H9 (cell line): ENCODE measurements at regions not wholly inside any gene's neighbourhood (a gene's known extent, or its start where the extent isn't known, plus 50 kb on each side); places are given as distances from the start of the nearest gene placed in this dataset.

ENCODE experiments used
- DNase-seq: peaks from one replicate; pipeline ENCODE4 v3.0.0-alpha.2; 2017
- H2AFZ ChIP-seq: one replicate; pipeline ENCODE4 v1.6.1; 2013; ENCODE audit warnings: mild to moderate bottlenecking, low read length, control low read depth, moderate library complexity
- H2AK5ac ChIP-seq: 2 replicates; pipeline ENCODE4 v1.6.1; 2013; ENCODE audit warnings: low read length, control low read depth, mixed read lengths; ENCODE audit not compliant: insufficient read length
- H2BK120ac ChIP-seq: one replicate; pipeline ENCODE4 v1.6.1; 2013; ENCODE audit warnings: low read depth, mild to moderate bottlenecking, low read length, control low read depth, inconsistent platforms; ENCODE audit not compliant: poor library complexity, severe bottlenecking
- H2BK12ac ChIP-seq: 2 replicates; pipeline ENCODE4 v1.6.1; 2013; ENCODE audit warnings: low read length, control low read depth, mixed read lengths, low read depth; ENCODE audit not compliant: insufficient read length
- H2BK15ac ChIP-seq: 2 replicates; pipeline ENCODE4 v1.6.1; 2013; ENCODE audit warnings: low read depth, low read length, control low read depth
- H2BK20ac ChIP-seq: one replicate; pipeline ENCODE4 v1.6.1; 2013; ENCODE audit warnings: low read depth, mild to moderate bottlenecking, low read length, control low read depth, inconsistent platforms; ENCODE audit not compliant: poor library complexity, severe bottlenecking
- H2BK5ac ChIP-seq: 2 replicates; pipeline ENCODE4 v1.6.1; 2013; ENCODE audit warnings: low read length, control low read depth, mixed read lengths; ENCODE audit not compliant: insufficient read length
- H3K14ac ChIP-seq: 2 replicates; pipeline ENCODE4 v1.6.1; 2013; ENCODE audit warnings: low read length, control low read depth; ENCODE audit not compliant: insufficient read depth
- H3K18ac ChIP-seq: 2 replicates; pipeline ENCODE4 v1.6.1; 2013; ENCODE audit warnings: low read depth, mild to moderate bottlenecking, mixed read lengths, low read length, control low read depth; ENCODE audit not compliant: insufficient read length
- H3K23ac ChIP-seq: 2 replicates; pipeline ENCODE4 v1.6.1; 2013; ENCODE audit warnings: low read length, control low read depth, mixed read lengths, low read depth; ENCODE audit not compliant: insufficient read length
- H3K23me2 ChIP-seq: 2 replicates; pipeline ENCODE4 v1.6.1; 2013; ENCODE audit warnings: low read depth, mild to moderate bottlenecking, mixed read lengths, low read length, control low read depth; ENCODE audit not compliant: insufficient read length, poor library complexity, severe bottlenecking
- H3K27ac ChIP-seq: 2 replicates; pipeline ENCODE4 v1.5.1; 2013; ENCODE audit warnings: low read length, control low read depth, mixed read lengths, low read depth; ENCODE audit not compliant: insufficient read length
- H3K27me3 ChIP-seq: 2 replicates; pipeline ENCODE4 v1.6.1; 2013; ENCODE audit warnings: low read length, control low read depth, inconsistent platforms; ENCODE audit not compliant: insufficient read depth
- H3K4ac ChIP-seq: 2 replicates; pipeline ENCODE4 v1.6.1; 2013; ENCODE audit warnings: low read depth, mild to moderate bottlenecking, control low read depth, inconsistent platforms, low read length, moderate library complexity
- H3K4me1 ChIP-seq: 2 replicates; pipeline ENCODE4 v1.6.1; 2013; ENCODE audit warnings: low read length, control low read depth, inconsistent platforms; ENCODE audit not compliant: insufficient read depth
- H3K4me2 ChIP-seq: 2 replicates; pipeline ENCODE4 v1.6.1; 2013; ENCODE audit warnings: low read length, control low read depth, mixed read lengths; ENCODE audit not compliant: insufficient read length, insufficient read depth
- H3K56ac ChIP-seq: 2 replicates; pipeline ENCODE4 v1.6.1; 2013; ENCODE audit warnings: low read depth, mild to moderate bottlenecking, mixed read lengths, low read length, control low read depth; ENCODE audit not compliant: insufficient read length
- H3K79me1 ChIP-seq: 2 replicates; pipeline ENCODE4 v1.6.1; 2013; ENCODE audit warnings: low read depth, mild to moderate bottlenecking, moderate library complexity, low read length, control low read depth, inconsistent platforms; ENCODE audit not compliant: insufficient read depth, poor library complexity, severe bottlenecking
- H3K79me2 ChIP-seq: 2 replicates; pipeline ENCODE4 v1.6.1; 2013; ENCODE audit warnings: low read length, control low read depth, inconsistent platforms; ENCODE audit not compliant: insufficient read depth
- H3K9ac ChIP-seq: 2 replicates; pipeline ENCODE4 v1.6.1; 2013; ENCODE audit warnings: low read length, control low read depth, mixed read lengths; ENCODE audit not compliant: insufficient read length; ENCODE audit errors: extremely low read depth
- H3K9me3 ChIP-seq: one replicate; pipeline ENCODE4 v1.6.1; 2013; ENCODE audit warnings: low read depth, low read length, inconsistent platforms; ENCODE audit not compliant: control insufficient read depth
- H3T11ph ChIP-seq: one replicate; pipeline ENCODE4 v1.6.1; 2013; ENCODE audit warnings: mild to moderate bottlenecking, low read length, control low read depth, inconsistent platforms
- H4K20me1 ChIP-seq: one replicate; pipeline ENCODE4 v1.6.1; 2013; ENCODE audit not compliant: control insufficient read depth, insufficient read length, insufficient read depth
- H4K5ac ChIP-seq: 2 replicates; pipeline ENCODE4 v1.6.1; 2013; ENCODE audit warnings: low read depth, mild to moderate bottlenecking, mixed read lengths, low read length, control low read depth; ENCODE audit not compliant: insufficient read length
- H4K8ac ChIP-seq: replicated peaks from 2 replicates; pipeline ENCODE4 v1.6.1; 2013; ENCODE audit warnings: low read length, control low read depth, mixed read lengths, low read depth; ENCODE audit not compliant: insufficient read length
- H4K91ac ChIP-seq: 2 replicates; pipeline ENCODE4 v1.6.1; 2013; ENCODE audit warnings: low read depth, mild to moderate bottlenecking, moderate library complexity, mixed read lengths, low read length, control low read depth; ENCODE audit not compliant: insufficient read length
- H3K27ac Mint-ChIP-seq, 3 experiments: 2 replicates in 2 of 3; 3 replicates in 1 of 3; pipeline ENCODE4 v1.8.0; 2020 to 2021; ENCODE audit warnings: mixed read lengths in 3 of 3, mild to moderate bottlenecking in 1 of 3, moderate library complexity in 1 of 3
- H3K27me3 Mint-ChIP-seq: 2 replicates; pipeline ENCODE4 v1.8.0; 2021; ENCODE audit warnings: low read depth, mild to moderate bottlenecking, moderate library complexity, mixed read lengths
- H3K36me3 Mint-ChIP-seq, 3 experiments: 2 replicates in 2 of 3; 3 replicates in 1 of 3; pipeline ENCODE4 v1.8.0; 2020 to 2021; ENCODE audit warnings: low read depth in 3 of 3, mixed read lengths in 3 of 3; ENCODE audit not compliant: insufficient read depth in 1 of 3
- H3K4me1 Mint-ChIP-seq, 2 experiments: 2 replicates each; pipeline ENCODE4 v1.8.0; 2020; ENCODE audit warnings: mixed read lengths in 2 of 2
- H3K4me3 Mint-ChIP-seq, 2 experiments: 2 replicates in 1 of 2; 3 replicates in 1 of 2; pipeline ENCODE4 v1.8.0; 2020 to 2021; ENCODE audit warnings: mild to moderate bottlenecking in 2 of 2, mixed read lengths in 2 of 2, moderate library complexity in 1 of 2
- H3K9me3 Mint-ChIP-seq, 2 experiments: 2 replicates in 1 of 2; 3 replicates in 1 of 2; pipeline ENCODE4 v1.8.0; 2020; ENCODE audit warnings: mild to moderate bottlenecking in 2 of 2, mixed read lengths in 2 of 2, moderate library complexity in 1 of 2
- WGBS: extraction: QIAGEN DNeasy Blood & Tissue Kit; methylation state at CpG from one replicate; pipeline ENCODE4 v1.1.7; 2013; ENCODE audit warnings: missing lambda C conversion rate, low lambda C conversion rate, mixed read lengths; ENCODE audit not compliant: insufficient read length; ENCODE audit errors: extremely low coverage; 5-methylcytosine and 5-hydroxymethylcytosine counted together
- TF ChIP-seq, protein P1 (sequence below): fragments of 200-600 bp; sonication (generic); conservative IDR thresholded peaks from 3 replicates; pipeline ENCODE4 v1.8.0; 2021; ENCODE audit warnings: antibody characterized with exemption, mild to moderate bottlenecking

DNA sequence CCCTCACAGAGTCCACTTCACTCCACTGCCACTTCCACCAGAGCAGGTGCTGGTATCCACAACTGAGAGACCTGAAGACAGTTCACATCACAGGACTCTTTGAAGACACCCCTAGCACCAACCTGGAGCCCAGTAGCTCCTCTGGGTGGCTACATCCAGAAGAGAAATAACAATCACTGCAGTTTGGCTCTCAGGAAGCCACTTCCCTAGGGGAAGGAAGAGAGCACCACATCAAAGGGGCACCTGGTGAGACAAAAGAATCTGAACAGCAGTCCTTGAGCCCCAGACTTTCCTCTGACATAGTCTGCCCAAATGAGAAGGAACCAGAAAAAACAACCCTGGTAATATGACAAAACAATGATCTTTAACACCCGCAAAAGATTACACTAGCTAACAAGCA lies 113.2 kb downstream of the TENT5C start:
- H3K36me3 Mint-ChIP-seq = peaks cover 16 to 46% (median 36%) of the 10 kb centered on the region in 3 experiments

More for the DNA sequence above, 113.2 kb downstream of the TENT5C start:
- peaks cover 75 to 76% of the 10 kb centered on the region in 2 experiments for H3K9me3 Mint-ChIP-seq
- Histone ChIP-seq H4K91ac (no peak overlapping the region), H2AFZ (no peak overlapping the region), H3K23ac (no peak overlapping the region), H2BK12ac (no peak overlapping the region), H4K20me1 (no peaks in the 10 kb centered on the region), H3K18ac (no peak overlapping the region), H3K27me3 (no peaks in the 10 kb centered on the region), H3K79me2 (no peaks in the 10 kb centered on the region), H3K4me2 (no peak overlapping the region), H3K23me2 (no peaks in the 10 kb centered on the region), H3K9me3 (no peaks in the 10 kb centered on the region), H2BK20ac (no peak overlapping the region), H2BK15ac (no peak overlapping the region), H4K8ac (no peak overlapping the region), H3K14ac (no peak overlapping the region), H2BK5ac (no peak overlapping the region), H2AK5ac (no peak overlapping the region), H3K9ac (no peak overlapping the region), H3T11ph (no peak overlapping the region), H3K56ac (no peak overlapping the region), H2BK120ac (no peak overlapping the region), H3K4ac (no peak overlapping the region), H3K4me1 (no peaks in the 10 kb centered on the region), H3K27ac (no peak overlapping the region), H4K5ac (no peak overlapping the region), H3K79me1 (no peaks in the 10 kb centered on the region)
- no peak overlapping the region for H3K4me3 Mint-ChIP-seq
- DNase-seq = no peak
- TF ChIP-seq, protein P1, sequence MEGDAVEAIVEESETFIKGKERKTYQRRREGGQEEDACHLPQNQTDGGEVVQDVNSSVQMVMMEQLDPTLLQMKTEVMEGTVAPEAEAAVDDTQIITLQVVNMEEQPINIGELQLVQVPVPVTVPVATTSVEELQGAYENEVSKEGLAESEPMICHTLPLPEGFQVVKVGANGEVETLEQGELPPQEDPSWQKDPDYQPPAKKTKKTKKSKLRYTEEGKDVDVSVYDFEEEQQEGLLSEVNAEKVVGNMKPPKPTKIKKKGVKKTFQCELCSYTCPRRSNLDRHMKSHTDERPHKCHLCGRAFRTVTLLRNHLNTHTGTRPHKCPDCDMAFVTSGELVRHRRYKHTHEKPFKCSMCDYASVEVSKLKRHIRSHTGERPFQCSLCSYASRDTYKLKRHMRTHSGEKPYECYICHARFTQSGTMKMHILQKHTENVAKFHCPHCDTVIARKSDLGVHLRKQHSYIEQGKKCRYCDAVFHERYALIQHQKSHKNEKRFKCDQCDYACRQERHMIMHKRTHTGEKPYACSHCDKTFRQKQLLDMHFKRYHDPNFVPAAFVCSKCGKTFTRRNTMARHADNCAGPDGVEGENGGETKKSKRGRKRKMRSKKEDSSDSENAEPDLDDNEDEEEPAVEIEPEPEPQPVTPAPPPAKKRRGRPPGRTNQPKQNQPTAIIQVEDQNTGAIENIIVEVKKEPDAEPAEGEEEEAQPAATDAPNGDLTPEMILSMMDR = no peak
- no peaks in the 10 kb centered on the region for H3K4me1 Mint-ChIP-seq
- H3K27ac Mint-ChIP-seq = no peak overlapping the region
- peaks cover 9% of the 10 kb centered on the region for H3K27me3 Mint-ChIP-seq
- WGBS = no CpG with 5 or more reads among the region's 1 CpG
